HEK293T (cell line): ENCODE measurements at regions not wholly inside any gene's neighbourhood (a gene's known extent, or its start where the extent isn't known, plus 50 kb on each side); places are given as distances from the start of the nearest gene placed in this dataset.
"Not testable (repeated sequence)": the region's sequence is repeated elsewhere in the genome, so short reads cannot be mapped to it uniquely, and the experiment has no call there.

ENCODE experiments used
- CTCF ChIA-PET: fragments of 350-600 bp; formaldehyde crosslinking; extraction: SDS; loops from one replicate; lab custom pipeline; 2021; ENCODE audit warnings: antibody characterized with exemption, inconsistent platforms; lab: Yijun Ruan, JAX
- POLR2A ChIA-PET: fragments of 350-600 bp; formaldehyde crosslinking; extraction: SDS; loops from one replicate; lab custom pipeline; 2020; ENCODE audit warnings: antibody characterized with exemption, inconsistent platforms; lab: Yijun Ruan, JAX
- DNase-seq: peaks from one replicate; pipeline ENCODE4 v3.0.0; 2012; ENCODE audit warnings: mixed read lengths; ENCODE audit errors: extremely low spot score
- ARNT ChIP-seq: fragments of 450-650 bp; IDR thresholded peaks from 2 replicates; pipeline ENCODE4 v1.6.1; 2017; ENCODE audit warnings: mild to moderate bottlenecking
- BHLHE40 ChIP-seq: fragments of 450-650 bp; IDR thresholded peaks from 2 replicates; pipeline ENCODE4 v1.6.1; 2016; ENCODE audit warnings: mild to moderate bottlenecking, moderate library complexity, borderline replicate concordance
- CTBP1 ChIP-seq: fragments of 450-650 bp; IDR thresholded peaks from 2 replicates; pipeline ENCODE4 v1.6.1; 2016; ENCODE audit warnings: borderline replicate concordance
- ELF4 ChIP-seq: fragments of 450-650 bp; IDR thresholded peaks from 2 replicates; pipeline ENCODE4 v1.6.1; 2017; ENCODE audit warnings: antibody characterized with exemption
- FOXA1 ChIP-seq: fragments of 450-650 bp; IDR thresholded peaks from 2 replicates; pipeline ENCODE4 v1.6.1; 2016; ENCODE audit warnings: mild to moderate bottlenecking
- FOXK2 ChIP-seq: fragments of 450-650 bp; IDR thresholded peaks from 2 replicates; pipeline ENCODE4 v1.6.1; 2016; ENCODE audit warnings: mild to moderate bottlenecking
- FOXM1 ChIP-seq: fragments of 450-650 bp; IDR thresholded peaks from 2 replicates; pipeline ENCODE4 v1.6.1; 2017; ENCODE audit warnings: mild to moderate bottlenecking, borderline replicate concordance
- HDGF ChIP-seq: fragments of 450-650 bp; IDR thresholded peaks from 2 replicates; pipeline ENCODE4 v1.6.1; 2017; ENCODE audit warnings: antibody characterized with exemption, borderline replicate concordance
- L3MBTL2 ChIP-seq: fragments of 450-650 bp; conservative IDR thresholded peaks from 2 replicates; pipeline ENCODE4 v1.6.1; 2016; ENCODE audit warnings: mild to moderate bottlenecking
- LEF1 ChIP-seq: fragments of 450-650 bp; IDR thresholded peaks from 2 replicates; pipeline ENCODE4 v1.6.1; 2017; ENCODE audit warnings: mild to moderate bottlenecking, borderline replicate concordance
- NFRKB ChIP-seq: fragments of 450-650 bp; IDR thresholded peaks from 2 replicates; pipeline ENCODE4 v1.6.1; 2016; ENCODE audit warnings: mild to moderate bottlenecking, moderate library complexity
- PKNOX1 ChIP-seq: fragments of 450-650 bp; IDR thresholded peaks from 2 replicates; pipeline ENCODE4 v1.6.1; 2016
- SP1 ChIP-seq: fragments of 450-650 bp; IDR thresholded peaks from 2 replicates; pipeline ENCODE4 v1.6.1; 2017
- SUZ12 ChIP-seq: fragments of 450-650 bp; IDR thresholded peaks from 2 replicates; pipeline ENCODE4 v1.6.1; 2016; ENCODE audit warnings: mild to moderate bottlenecking
- TARDBP ChIP-seq: fragments of 450-650 bp; IDR thresholded peaks from 2 replicates; pipeline ENCODE4 v1.6.1; 2016
- ZNF384 ChIP-seq: fragments of 450-650 bp; IDR thresholded peaks from 2 replicates; pipeline ENCODE4 v1.6.1; 2016

GRCh38 chr1:73205294-73205973 is 923.1 kb upstream of the NEGR1 start:
- DNase-seq = no peak
- ChIA-PET CTCF (no interaction called here), POLR2A (no interaction called here)
- no peak for TF ChIP-seq SP1
- TF ChIP-seq ELF4 = no peak
- TF ChIP-seq HDGF = no peak
- TF ChIP-seq CTBP1 = no peak
- no peak for TF ChIP-seq SUZ12
- no peak for TF ChIP-seq LEF1
- TF ChIP-seq PKNOX1 = no peak
- TF ChIP-seq FOXM1 = no peak
- no peak for TF ChIP-seq L3MBTL2
- TF ChIP-seq FOXA1 = no peak
- TF ChIP-seq FOXK2 = no peak

DNA sequence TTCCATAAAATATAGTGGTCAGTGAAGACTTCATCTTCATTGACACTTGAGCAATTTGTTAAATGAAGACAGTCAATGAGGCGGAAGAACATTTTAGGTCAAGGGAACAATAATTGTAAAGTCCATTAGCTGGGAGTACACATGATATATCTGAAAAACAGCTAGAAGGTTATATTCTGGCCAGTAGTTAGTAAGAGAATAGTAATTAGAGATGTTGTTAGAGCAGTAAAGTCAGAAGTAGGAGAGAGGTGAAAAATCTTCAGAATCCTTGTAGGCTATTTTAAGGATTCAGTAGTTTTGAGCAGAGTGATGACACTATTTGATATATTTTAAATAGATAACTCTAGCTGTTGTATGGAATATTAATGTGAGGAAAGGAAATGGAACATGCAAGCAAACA is 915.6 kb upstream of the NEGR1 start:
- ChIA-PET CTCF (no interaction called here), POLR2A (no interaction called here)
- no peak for DNase-seq
- no peak for TF ChIP-seq SUZ12
- TF ChIP-seq SP1 = no peak
- no peak for TF ChIP-seq ZNF384
- no peak for TF ChIP-seq CTBP1
- TF ChIP-seq HDGF = no peak
- TF ChIP-seq BHLHE40 = no peak
- TF ChIP-seq ELF4 = no peak
- no peak for TF ChIP-seq NFRKB
- no peak for TF ChIP-seq LEF1

- DNase-seq = no peak
- TF ChIP-seq LEF1 = no peak
- TF ChIP-seq FOXK2 = no peak
- TF ChIP-seq CTBP1 = no peak
- no peak for TF ChIP-seq BHLHE40
- TF ChIP-seq ELF4 = no peak
- TF ChIP-seq FOXM1 = no peak
- TF ChIP-seq ARNT = no peak
- no peak for TF ChIP-seq SP1
- no peak for TF ChIP-seq ZNF384
- TF ChIP-seq HDGF = no peak
- no peak for TF ChIP-seq PKNOX1
- no peak for TF ChIP-seq SUZ12
- TF ChIP-seq TARDBP = no peak
- no peak for TF ChIP-seq NFRKB
- ChIA-PET POLR2A (no interaction called here), CTCF (interaction anchor here (0.5 kb wide), 1 partner anchor 23 kb away, joined by 3 read pairs; no protein-coding TSS in a partner anchor)
Measured at GRCh38 chr1:73194965-73195364, 912.6 kb upstream of the NEGR1 start.

- POLR2A ChIA-PET, DNase-seq, CTCF ChIA-PET: not testable (repeated sequence)
Measured at GRCh38 chr1:73183581-73183980, 901.2 kb upstream of the NEGR1 start.

DNA sequence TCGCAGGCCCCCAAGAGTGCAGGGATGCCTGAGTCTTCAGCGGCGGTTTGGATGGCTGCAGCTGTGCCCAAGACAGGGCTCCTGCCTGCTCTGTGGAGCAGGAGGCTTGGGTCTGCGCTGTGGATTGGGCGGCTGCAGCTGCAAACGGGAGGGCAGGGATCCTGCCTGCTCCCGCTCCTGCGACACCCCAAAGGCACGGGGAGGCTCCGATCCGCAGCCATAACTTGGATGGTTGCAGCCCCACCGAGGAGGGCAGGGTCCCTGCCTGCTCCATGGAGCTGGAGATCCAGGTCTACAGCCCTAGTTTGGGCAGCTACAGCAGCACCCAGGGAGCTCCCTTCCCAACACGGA is 898.8 kb upstream of the NEGR1 start:
- ChIA-PET POLR2A (no interaction called here), CTCF (no interaction called here)
- TF ChIP-seq ELF4 = no peak
- TF ChIP-seq FOXM1 = no peak
- no peak for TF ChIP-seq ARNT
- no peak for TF ChIP-seq HDGF
- TF ChIP-seq FOXA1 = no peak
- TF ChIP-seq BHLHE40 = no peak
- TF ChIP-seq SUZ12 = no peak
- DNase-seq = no peak

DNA sequence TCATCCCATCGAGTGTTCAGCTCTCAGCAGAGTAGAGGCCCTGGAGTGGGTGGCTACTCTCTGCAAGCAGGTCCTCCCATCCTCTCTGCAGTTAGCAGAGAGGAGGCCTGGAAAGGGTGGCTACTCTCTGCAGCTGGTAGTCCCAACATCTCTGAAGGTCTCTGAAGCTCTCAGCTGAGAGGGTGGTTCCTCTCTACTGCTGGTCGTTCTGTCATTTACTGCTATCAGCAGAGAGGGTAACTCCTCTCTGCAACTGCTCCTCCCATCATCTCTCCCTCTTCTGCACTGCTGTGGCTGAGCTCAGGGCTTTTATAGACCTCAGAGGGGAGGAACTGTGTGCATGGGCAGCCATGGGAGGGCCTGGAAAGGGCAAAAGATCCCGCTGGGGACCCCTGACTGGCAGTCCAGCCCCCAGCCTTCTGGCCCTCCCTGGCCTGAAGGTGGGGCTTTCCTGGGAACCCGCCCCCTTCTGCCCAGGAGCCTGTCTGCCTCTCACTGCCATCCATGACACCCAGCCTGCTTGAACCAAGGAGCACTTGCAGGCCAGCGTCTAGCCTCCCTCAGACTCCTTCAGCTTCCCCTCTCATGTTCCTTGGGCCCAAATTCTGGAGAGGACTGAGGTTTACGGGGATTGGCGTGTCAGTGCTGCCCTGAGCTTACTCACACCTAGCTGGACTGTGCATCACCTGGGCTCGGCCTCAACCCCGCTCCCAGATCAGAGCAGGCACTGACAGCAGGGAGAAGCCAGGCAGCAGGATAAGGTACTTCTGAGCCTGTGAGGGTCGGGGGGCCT is 898.3 kb upstream of the NEGR1 start:
- no peak for DNase-seq
- POLR2A ChIA-PET = no interaction called here
- no peak for TF ChIP-seq ZNF384
- no peak for TF ChIP-seq FOXA1
- no peak for TF ChIP-seq PKNOX1
- TF ChIP-seq FOXK2 = no peak
- no peak for TF ChIP-seq LEF1
- TF ChIP-seq FOXM1 = no peak
- no peak for TF ChIP-seq L3MBTL2
- TF ChIP-seq BHLHE40 = no peak
- TF ChIP-seq ARNT = no peak
- no peak for TF ChIP-seq TARDBP
- no peak for TF ChIP-seq CTBP1
- no peak for TF ChIP-seq HDGF
- no peak for TF ChIP-seq SUZ12
- TF ChIP-seq NFRKB = no peak
- no peak for TF ChIP-seq ELF4
- TF ChIP-seq SP1 = no peak
- CTCF ChIA-PET = no interaction called here
